Stimulated activated CD4-positive, alpha-beta T cell treated with anti-CD3 and anti-CD28 coated beads, Interleukin-1b, Interleukin-23, amount 100 ng/mL, for 24 hours (primary cell): ENCODE measurements at regions not wholly inside any gene's neighbourhood (a gene's known extent, or its start where the extent isn't known, plus 50 kb on each side); places are given as distances from the start of the nearest gene placed in this dataset.

Source experiments
- DNase-seq, 4 experiments: peaks; one replicate each; pipeline ENCODE4 v3.0.0-alpha.2; 2020; ENCODE audit warnings: low read depth in 4 of 4, low spot score in 1 of 4

- no peak for DNase-seq
Observed at GRCh38 chr1:219405531-219406331, 207.2 kb downstream of the ZC3H11B start.

GRCh38 chr1:219404629-219405028, 208.3 kb downstream of the ZC3H11B start:
- no peak for DNase-seq

GRCh38 chr1:219402925-219403324, 210.0 kb downstream of the ZC3H11B start:
- no peak for DNase-seq

- DNase-seq: no peak
Observed at GRCh38 chr1:219401724-219402625, 210.9 kb downstream of the ZC3H11B start.

GRCh38 chr1:219399446-219399845, 213.5 kb downstream of the ZC3H11B start:
- no peak for DNase-seq

- no peak for DNase-seq
Observed at GRCh38 chr1:219398815-219399396, 214.0 kb downstream of the ZC3H11B start.

GRCh38 chr1:219397511-219397910, 215.4 kb downstream of the ZC3H11B start:
- no peak for DNase-seq

- no peak for DNase-seq
Observed at GRCh38 chr1:219391297-219391696, 217.6 kb downstream of the LYPLAL1 start.

- no peak for DNase-seq
Observed at GRCh38 chr1:219387211-219387610, 213.5 kb downstream of the LYPLAL1 start.

GRCh38 chr1:219385787-219386427, 212.2 kb downstream of the LYPLAL1 start:
- peak; percentile 0 to 13 (median 6) for DNase-seq

GRCh38 chr1:219383281-219383680, 209.6 kb downstream of the LYPLAL1 start:
- DNase-seq: no peak

GRCh38 chr1:219381396-219381795, 207.7 kb downstream of the LYPLAL1 start:
- DNase-seq: no peak

- no peak for DNase-seq
Observed at GRCh38 chr1:219380463-219380862, 206.8 kb downstream of the LYPLAL1 start.

GRCh38 chr1:219379691-219380090, 206.0 kb downstream of the LYPLAL1 start:
- no peak for DNase-seq

- DNase-seq: no peak
Observed at GRCh38 chr1:219374636-219375035, 201.0 kb downstream of the LYPLAL1 start.

- DNase-seq: no peak
Observed at GRCh38 chr1:219374046-219374566, 200.4 kb downstream of the LYPLAL1 start.

- DNase-seq: no peak
Observed at GRCh38 chr1:219373616-219373935, 199.9 kb downstream of the LYPLAL1 start.

GRCh38 chr1:219372916-219373615, 199.4 kb downstream of the LYPLAL1 start:
- DNase-seq: no peak

- DNase-seq: no peak
Observed at GRCh38 chr1:219371471-219371870, 197.8 kb downstream of the LYPLAL1 start.

GRCh38 chr1:219367496-219367895, 193.8 kb downstream of the LYPLAL1 start:
- DNase-seq: no peak

GRCh38 chr1:219365451-219365850, 191.8 kb downstream of the LYPLAL1 start:
- no peak for DNase-seq
